ENCODE measurements at regions not wholly inside any gene's neighbourhood (a gene's known extent, or its start where the extent isn't known, plus 50 kb on each side); places are given as distances from the start of the nearest gene placed in this dataset.

GRCh38 chr1:112040891-112041740 lies 51.6 kb upstream of the KCND3 start:
- no peaks in the 10 kb centered on the region for H3K9me3 ChIP-seq (ENCODE audit: control insufficient read depth, insufficient read depth, low read length)
- no peaks in the 10 kb centered on the region for H3K4me1 ChIP-seq (ENCODE audit: insufficient read depth, low read length)
- no peak overlapping the region for H3K9ac ChIP-seq (ENCODE audit: low read depth, low read length)
- no peaks in the 10 kb centered on the region for H3K36me3 ChIP-seq (ENCODE audit: insufficient read depth, low read length)

DNA sequence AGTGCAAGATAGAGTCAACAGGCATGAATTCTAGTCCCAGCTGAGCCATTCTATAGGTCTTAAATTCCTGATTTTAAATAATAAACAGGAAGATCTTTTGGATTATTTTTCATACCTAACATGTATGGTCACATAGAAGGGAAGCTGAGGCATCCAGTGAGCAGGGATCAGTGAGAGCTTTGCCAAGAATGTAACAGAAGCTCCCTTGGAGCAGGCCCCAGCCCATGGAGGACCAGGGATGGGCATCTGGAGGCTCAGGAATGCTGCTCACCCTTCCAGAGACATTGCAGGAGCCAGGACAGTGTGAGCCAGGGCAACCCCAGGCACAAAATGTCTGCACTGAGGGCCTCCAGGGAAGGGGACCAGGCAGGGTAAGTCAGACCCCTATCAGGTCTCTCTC lies 54.4 kb upstream of the KCND3 start:
- no peak overlapping the region for H3K9ac ChIP-seq (ENCODE audit: low read depth, low read length)
- no peaks in the 10 kb centered on the region for H3K9me3 ChIP-seq (ENCODE audit: control insufficient read depth, insufficient read depth, low read length)
- no peaks in the 10 kb centered on the region for H3K4me1 ChIP-seq (ENCODE audit: insufficient read depth, low read length)
- H3K36me3 ChIP-seq (ENCODE audit: insufficient read depth, low read length): no peaks in the 10 kb centered on the region

DNA sequence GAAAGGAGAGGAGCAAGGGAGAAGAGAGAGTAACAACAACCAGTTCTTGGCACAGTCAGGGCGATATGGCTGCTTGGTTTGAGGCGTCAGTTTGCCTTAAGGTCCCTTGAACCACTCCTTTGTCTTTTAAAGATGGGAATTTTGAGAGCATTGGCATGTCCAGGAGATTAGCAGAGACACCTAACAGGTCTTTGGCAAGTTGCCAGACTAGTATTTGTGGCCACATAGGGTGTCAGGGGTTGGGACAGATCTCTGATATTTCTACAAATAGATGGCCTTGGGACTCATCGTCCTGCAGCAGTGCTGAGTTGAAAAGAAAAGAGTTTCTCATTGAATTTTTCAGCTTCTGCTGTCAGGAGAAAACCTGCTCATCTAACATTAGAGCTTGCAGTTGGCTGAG lies 55.3 kb upstream of the KCND3 start:
- Histone ChIP-seq H3K9me3 (ENCODE audit: control insufficient read depth, insufficient read depth, low read length) (no peaks in the 10 kb centered on the region), H3K9ac (ENCODE audit: low read depth, low read length) (no peak overlapping the region), H3K36me3 (ENCODE audit: insufficient read depth, low read length) (no peaks in the 10 kb centered on the region), H3K4me1 (ENCODE audit: insufficient read depth, low read length) (no peaks in the 10 kb centered on the region)

DNA sequence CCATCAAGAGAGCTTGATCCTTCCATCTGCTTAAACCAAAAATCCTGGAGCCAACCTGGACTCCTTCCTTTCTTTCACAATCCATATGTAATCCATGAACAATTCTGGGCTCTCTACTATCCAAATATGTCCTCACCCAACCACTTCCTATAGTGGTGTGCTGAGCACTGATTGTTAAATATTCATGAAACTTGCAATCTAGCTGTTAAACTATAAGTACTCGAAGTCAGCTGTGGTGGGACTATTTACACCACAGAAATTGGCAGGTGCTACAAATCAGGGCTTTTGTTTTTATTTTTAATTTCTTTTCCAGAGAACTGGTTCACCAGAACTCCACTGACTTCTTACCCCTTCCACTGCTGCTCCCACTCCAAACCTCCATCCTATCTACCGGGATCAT lies 57.2 kb upstream of the KCND3 start:
- H3K36me3 ChIP-seq (ENCODE audit: insufficient read depth, low read length): no peaks in the 10 kb centered on the region
- no peaks in the 10 kb centered on the region for H3K4me1 ChIP-seq (ENCODE audit: insufficient read depth, low read length)
- no peaks in the 10 kb centered on the region for H3K9me3 ChIP-seq (ENCODE audit: control insufficient read depth, insufficient read depth, low read length)
- H3K9ac ChIP-seq (ENCODE audit: low read depth, low read length): no peak overlapping the region

DNA sequence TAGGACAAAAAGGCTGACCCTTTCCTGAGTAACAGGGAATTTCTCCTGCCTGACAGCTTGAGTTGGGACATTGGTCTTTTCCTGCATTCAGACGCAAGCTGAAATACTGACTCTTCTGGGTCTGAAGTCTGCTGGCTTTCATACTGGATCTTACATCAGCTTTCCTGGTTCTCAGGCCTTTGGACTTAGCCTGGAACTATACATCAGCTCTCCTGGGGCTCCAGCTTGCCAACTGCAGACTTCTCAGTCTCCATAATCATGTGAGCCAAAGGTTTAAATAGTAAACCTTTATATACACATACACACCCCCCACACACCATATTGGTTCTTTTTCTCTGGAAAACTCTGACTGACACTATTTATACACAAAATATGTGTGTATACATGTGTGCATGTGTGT lies 59.0 kb upstream of the KCND3 start:
- no peaks in the 10 kb centered on the region for H3K4me1 ChIP-seq (ENCODE audit: insufficient read depth, low read length)
- H3K9me3 ChIP-seq (ENCODE audit: control insufficient read depth, insufficient read depth, low read length): no peaks in the 10 kb centered on the region
- H3K9ac ChIP-seq (ENCODE audit: low read depth, low read length): no peak overlapping the region
- no peaks in the 10 kb centered on the region for H3K36me3 ChIP-seq (ENCODE audit: insufficient read depth, low read length)

- no peak overlapping the region for H3K9ac ChIP-seq (ENCODE audit: low read depth, low read length)
- no peaks in the 10 kb centered on the region for H3K4me1 ChIP-seq (ENCODE audit: insufficient read depth, low read length)
- H3K36me3 ChIP-seq (ENCODE audit: insufficient read depth, low read length): no peaks in the 10 kb centered on the region
- H3K9me3 ChIP-seq (ENCODE audit: control insufficient read depth, insufficient read depth, low read length): no peaks in the 10 kb centered on the region
Observed at GRCh38 chr1:112054510-112054909, 65.0 kb upstream of the KCND3 start.

GRCh38 chr1:112056354-112056753 lies 66.9 kb upstream of the KCND3 start:
- no peaks in the 10 kb centered on the region for H3K9me3 ChIP-seq (ENCODE audit: control insufficient read depth, insufficient read depth, low read length)
- H3K9ac ChIP-seq (ENCODE audit: low read depth, low read length): no peak overlapping the region
- no peaks in the 10 kb centered on the region for H3K36me3 ChIP-seq (ENCODE audit: insufficient read depth, low read length)
- no peaks in the 10 kb centered on the region for H3K4me1 ChIP-seq (ENCODE audit: insufficient read depth, low read length)

DNA sequence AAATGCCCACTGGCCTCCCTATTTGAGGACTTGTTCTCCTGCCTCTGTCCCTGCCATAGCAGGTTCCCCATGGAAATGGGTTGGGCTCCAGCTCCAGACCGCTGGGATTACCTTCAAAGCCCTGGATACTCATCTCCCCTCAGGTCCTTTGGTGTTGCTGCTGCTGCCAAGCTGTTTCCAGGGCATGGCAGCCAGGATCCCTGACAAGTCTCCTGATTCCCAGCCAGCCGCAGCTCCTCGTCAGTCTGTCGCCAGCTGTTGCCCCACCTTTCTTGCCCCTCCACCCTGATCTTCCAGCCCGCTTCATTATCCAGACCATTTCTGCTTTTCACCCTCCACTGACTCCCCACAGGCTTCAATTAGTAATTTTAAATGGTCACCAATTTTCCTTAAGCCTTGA lies 68.3 kb upstream of the KCND3 start:
- no peaks in the 10 kb centered on the region for H3K4me1 ChIP-seq (ENCODE audit: insufficient read depth, low read length)
- no peaks in the 10 kb centered on the region for H3K36me3 ChIP-seq (ENCODE audit: insufficient read depth, low read length)
- H3K9me3 ChIP-seq (ENCODE audit: control insufficient read depth, insufficient read depth, low read length): no peaks in the 10 kb centered on the region
- H3K9ac ChIP-seq (ENCODE audit: low read depth, low read length): no peak overlapping the region

DNA sequence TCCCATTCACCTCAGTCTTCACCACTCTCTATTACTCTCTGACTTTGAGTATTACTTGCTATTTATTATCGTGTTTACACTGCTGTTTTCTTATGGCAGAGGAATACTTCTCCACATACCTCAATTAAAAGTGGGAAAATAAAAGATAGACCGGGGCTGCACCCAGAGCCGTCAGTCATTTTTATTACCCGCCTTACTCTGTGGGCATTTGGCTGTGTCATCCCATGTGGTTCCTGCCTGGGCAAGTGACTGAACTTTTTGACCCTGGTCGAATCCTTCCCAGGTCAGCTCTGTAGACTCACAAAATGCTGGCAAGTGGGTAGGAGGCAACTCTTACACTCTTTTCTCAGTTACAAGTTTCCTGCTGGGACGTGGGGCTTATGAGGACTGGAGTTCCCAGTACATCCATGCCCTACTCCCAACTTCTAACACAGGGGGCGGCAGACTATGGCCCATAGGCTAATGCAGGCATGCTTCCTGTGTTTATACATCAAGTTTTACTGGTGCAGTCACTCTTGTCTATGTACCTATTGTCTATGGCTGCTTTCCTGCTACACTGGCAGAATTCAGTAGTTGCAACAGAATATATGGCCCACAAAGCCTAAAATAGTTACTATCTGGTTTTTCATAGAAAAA lies 69.5 kb upstream of the KCND3 start:
- Histone ChIP-seq H3K4me1 (ENCODE audit: insufficient read depth, low read length) (no peaks in the 10 kb centered on the region), H3K36me3 (ENCODE audit: insufficient read depth, low read length) (no peaks in the 10 kb centered on the region), H3K9ac (ENCODE audit: low read depth, low read length) (no peak overlapping the region), H3K9me3 (ENCODE audit: control insufficient read depth, insufficient read depth, low read length) (peaks cover 8% of the 10 kb centered on the region)

- Histone ChIP-seq H3K4me1 (ENCODE audit: insufficient read depth, low read length) (no peaks in the 10 kb centered on the region), H3K9me3 (ENCODE audit: control insufficient read depth, insufficient read depth, low read length) (peaks cover 8% of the 10 kb centered on the region), H3K9ac (ENCODE audit: low read depth, low read length) (no peak overlapping the region), H3K36me3 (ENCODE audit: insufficient read depth, low read length) (no peaks in the 10 kb centered on the region)
Observed at GRCh38 chr1:112059679-112060078, 70.2 kb upstream of the KCND3 start.

DNA sequence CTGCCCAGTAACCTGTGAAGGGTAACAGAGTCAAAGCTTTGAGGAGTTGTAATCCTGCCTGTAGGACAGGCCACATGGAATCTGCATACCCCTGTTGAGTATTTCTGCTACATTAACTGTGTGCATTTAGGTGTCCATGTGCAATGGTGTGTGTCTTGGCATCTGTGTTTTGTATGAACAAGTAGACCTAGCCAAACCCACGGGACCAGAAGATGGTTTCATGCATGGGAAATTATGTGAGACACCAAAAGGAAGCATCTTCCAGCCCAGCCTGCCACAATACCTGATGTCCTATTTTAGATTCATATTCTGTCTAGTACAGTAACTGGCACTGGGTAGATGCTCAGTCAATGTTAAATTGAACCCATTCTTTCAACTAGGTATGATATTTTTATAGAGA lies 70.8 kb upstream of the KCND3 start:
- no peak overlapping the region for H3K9ac ChIP-seq (ENCODE audit: low read depth, low read length)
- H3K4me1 ChIP-seq (ENCODE audit: insufficient read depth, low read length): no peaks in the 10 kb centered on the region
- H3K36me3 ChIP-seq (ENCODE audit: insufficient read depth, low read length): no peaks in the 10 kb centered on the region
- H3K9me3 ChIP-seq (ENCODE audit: control insufficient read depth, insufficient read depth, low read length): peaks cover 8% of the 10 kb centered on the region

- no peaks in the 10 kb centered on the region for H3K36me3 ChIP-seq (ENCODE audit: insufficient read depth, low read length)
- H3K9ac ChIP-seq (ENCODE audit: low read depth, low read length): no peak overlapping the region
- no peaks in the 10 kb centered on the region for H3K4me1 ChIP-seq (ENCODE audit: insufficient read depth, low read length)
- peaks cover 8% of the 10 kb centered on the region for H3K9me3 ChIP-seq (ENCODE audit: control insufficient read depth, insufficient read depth, low read length)
Observed at GRCh38 chr1:112061056-112061455, 71.6 kb upstream of the KCND3 start.

- Histone ChIP-seq H3K36me3 (ENCODE audit: insufficient read depth, low read length) (no peaks in the 10 kb centered on the region), H3K9ac (ENCODE audit: low read depth, low read length) (no peak overlapping the region), H3K4me1 (ENCODE audit: insufficient read depth, low read length) (no peaks in the 10 kb centered on the region)
Observed at GRCh38 chr1:112061901-112062320, 72.4 kb upstream of the KCND3 start.

GRCh38 chr1:112063781-112064728 lies 74.6 kb upstream of the KCND3 start:
- Histone ChIP-seq H3K4me1 (ENCODE audit: insufficient read depth, low read length) (no peaks in the 10 kb centered on the region), H3K36me3 (ENCODE audit: insufficient read depth, low read length) (no peaks in the 10 kb centered on the region), H3K9ac (ENCODE audit: low read depth, low read length) (no peak overlapping the region), H3K9me3 (ENCODE audit: control insufficient read depth, insufficient read depth, low read length) (peaks cover 8% of the 10 kb centered on the region)

More at GRCh38 chr1:112061901-112062320, 72.4 kb upstream of the KCND3 start:
- H3K9me3 ChIP-seq (ENCODE audit: control insufficient read depth, insufficient read depth, low read length): peaks cover 8% of the 10 kb centered on the region
